ENCODE measurements at regions not wholly inside any gene's neighbourhood (a gene's known extent, or its start where the extent isn't known, plus 50 kb on each side); places are given as distances from the start of the nearest gene placed in this dataset.

GRCh38 chr6:99810942-99811620 is 182.9 kb downstream of the MCHR2 start:
- H3K27ac ChIP-seq (ENCODE audit: low read depth, low read length), result no peak overlapping the region
- H3K9ac ChIP-seq (ENCODE audit: low read length), result no peak overlapping the region
- no peaks in the 10 kb centered on the region for H3K36me3 ChIP-seq (ENCODE audit: low read length)
- no peaks in the 10 kb centered on the region for H4K20me1 ChIP-seq (ENCODE audit: low read depth, low read length)
- no peaks in the 10 kb centered on the region for H3K79me2 ChIP-seq (ENCODE audit: insufficient read depth, low read length)
- no peaks in the 10 kb centered on the region for H3K27me3 ChIP-seq (ENCODE audit: low read length)
- H3K4me2 ChIP-seq (ENCODE audit: low read depth, low read length, poor library complexity, severe bottlenecking), result no peak overlapping the region
- no peaks in the 10 kb centered on the region for H3K9me2 ChIP-seq (replicated peaks; ENCODE audit: insufficient read depth, low read length)
- TF ChIP-seq EZH2phosphoT487 (conservative IDR thresholded peaks at IDR 0.05; ENCODE audit: low read length), result no peak
- no peak for TF ChIP-seq CTCF (IDR thresholded peaks at IDR 0.05; ENCODE audit: insufficient read depth, low read length, poor library complexity, severe bottlenecking)
- H3K9me3 ChIP-seq (ENCODE audit: insufficient read depth, low read length), result no peaks in the 10 kb centered on the region
- no peak overlapping the region for H2AFZ ChIP-seq (ENCODE audit: low read depth, low read length, severe bottlenecking)
- H3F3A ChIP-seq (ENCODE audit: insufficient read depth), result no peaks in the 10 kb centered on the region
- no peak overlapping the region for H3K4me3 ChIP-seq (ENCODE audit: insufficient read depth, low read length, poor library complexity, severe bottlenecking)

- Histone ChIP-seq H3K9me3 (ENCODE audit: insufficient read depth, low read length) (no peaks in the 10 kb centered on the region), H3K4me3 (ENCODE audit: insufficient read depth, low read length, poor library complexity, severe bottlenecking) (no peak overlapping the region), H3K36me3 (ENCODE audit: low read length) (no peaks in the 10 kb centered on the region), H3F3A (ENCODE audit: insufficient read depth) (no peaks in the 10 kb centered on the region), H3K9ac (ENCODE audit: low read length) (no peak overlapping the region), H3K27me3 (ENCODE audit: low read length) (no peaks in the 10 kb centered on the region), H3K79me2 (ENCODE audit: insufficient read depth, low read length) (no peaks in the 10 kb centered on the region), H4K20me1 (ENCODE audit: low read depth, low read length) (no peaks in the 10 kb centered on the region), H2AFZ (ENCODE audit: low read depth, low read length, severe bottlenecking) (no peak overlapping the region), H3K27ac (ENCODE audit: low read depth, low read length) (no peak overlapping the region), H3K9me2 (replicated peaks; ENCODE audit: insufficient read depth, low read length) (no peaks in the 10 kb centered on the region), H3K4me2 (ENCODE audit: low read depth, low read length, poor library complexity, severe bottlenecking) (no peak overlapping the region)
- TF ChIP-seq CTCF (IDR thresholded peaks at IDR 0.05; ENCODE audit: insufficient read depth, low read length, poor library complexity, severe bottlenecking) (no peak), EZH2phosphoT487 (conservative IDR thresholded peaks at IDR 0.05; ENCODE audit: low read length) (no peak)
Measured at GRCh38 chr6:99811636-99812035, 182.4 kb downstream of the MCHR2 start.

DNA sequence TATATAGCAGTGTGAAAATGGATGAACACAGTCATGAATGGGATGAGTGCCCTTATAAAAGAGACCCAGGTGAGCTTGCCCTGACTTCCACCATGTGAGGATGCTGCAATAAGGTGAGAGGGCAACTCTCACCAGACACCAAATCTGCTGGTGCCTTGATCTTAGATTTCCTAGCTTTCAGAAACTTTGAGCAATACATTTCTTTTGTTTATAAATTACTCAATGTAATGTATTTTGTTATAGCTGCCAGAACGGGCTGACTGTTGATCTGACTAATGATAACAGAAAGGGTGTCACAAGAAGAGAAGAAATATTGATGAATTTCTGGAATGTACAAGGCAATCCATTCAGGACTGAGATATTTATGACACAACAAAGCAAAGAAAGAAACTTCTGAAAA is 180.5 kb downstream of the MCHR2 start:
- TF ChIP-seq EZH2phosphoT487 (conservative IDR thresholded peaks at IDR 0.05; ENCODE audit: low read length) (no peak), CTCF (IDR thresholded peaks at IDR 0.05; ENCODE audit: insufficient read depth, low read length, poor library complexity, severe bottlenecking) (no peak)
- no peaks in the 10 kb centered on the region for H3K27me3 ChIP-seq (ENCODE audit: low read length)
- H3F3A ChIP-seq (ENCODE audit: insufficient read depth), result no peaks in the 10 kb centered on the region
- no peaks in the 10 kb centered on the region for H3K79me2 ChIP-seq (ENCODE audit: insufficient read depth, low read length)
- no peaks in the 10 kb centered on the region for H4K20me1 ChIP-seq (ENCODE audit: low read depth, low read length)
- no peak overlapping the region for H3K27ac ChIP-seq (ENCODE audit: low read depth, low read length)
- H3K4me2 ChIP-seq (ENCODE audit: low read depth, low read length, poor library complexity, severe bottlenecking), result no peak overlapping the region
- no peak overlapping the region for H2AFZ ChIP-seq (ENCODE audit: low read depth, low read length, severe bottlenecking)
- no peaks in the 10 kb centered on the region for H3K36me3 ChIP-seq (ENCODE audit: low read length)
- no peaks in the 10 kb centered on the region for H3K9me3 ChIP-seq (ENCODE audit: insufficient read depth, low read length)
- no peak overlapping the region for H3K4me3 ChIP-seq (ENCODE audit: insufficient read depth, low read length, poor library complexity, severe bottlenecking)
- H3K9ac ChIP-seq (ENCODE audit: low read length), result no peak overlapping the region
- no peaks in the 10 kb centered on the region for H3K9me2 ChIP-seq (replicated peaks; ENCODE audit: insufficient read depth, low read length)

Data from SU-DHL-6 (cell line).